ENCODE measurements at regions not wholly inside any gene's neighbourhood (a gene's known extent, or its start where the extent isn't known, plus 50 kb on each side); places are given as distances from the start of the nearest gene placed in this dataset.
A peak's percentile ranks its signal among the peaks of the same experiment; 100 is the strongest.

GRCh38 chr20:37596890-37597536 lies 69.3 kb upstream of the BLCAP start:
- no peak for DNase-seq

- no peak for DNase-seq
Measured at GRCh38 chr20:37596168-37596567, 68.5 kb upstream of the BLCAP start.

GRCh38 chr20:37593710-37594109 lies 66.0 kb upstream of the BLCAP start:
- DNase-seq, result no peak

GRCh38 chr20:37590938-37591490 lies 63.3 kb upstream of the BLCAP start:
- DNase-seq, result no peak

- no peak for DNase-seq
Measured at GRCh38 chr20:37586078-37586477, 58.4 kb upstream of the BLCAP start.

- DNase-seq, result no peak
Measured at GRCh38 chr20:37584238-37584807, 56.6 kb upstream of the BLCAP start.

- DNase-seq, result no peak
Measured at GRCh38 chr20:37581246-37581645, 53.6 kb upstream of the BLCAP start.

GRCh38 chr20:37580069-37580468 lies 52.4 kb upstream of the BLCAP start:
- DNase-seq, result no peak

GRCh38 chr20:37579106-37579505 lies 51.4 kb upstream of the BLCAP start:
- no peak for DNase-seq

GRCh38 chr20:37577981-37578380 lies 50.3 kb upstream of the BLCAP start:
- peak; percentile 1 for DNase-seq
